OCI-LY7 (cell line): ENCODE measurements at regions not wholly inside any gene's neighbourhood (a gene's known extent, or its start where the extent isn't known, plus 50 kb on each side); places are given as distances from the start of the nearest gene placed in this dataset.

Source experiments
- BruUV-seq: library from RNA; stranded (reverse); fragments of 400-500 nt; replicated peaks from 2 replicates; lab custom pipeline; 2021; lab: Mats Ljungman, UMichigan
- CTCF ChIA-PET: fragments of 300-600 bp; sonication (Branson Sonifier 250); formaldehyde crosslinking; loops from one replicate; lab custom pipeline; 2022; ENCODE audit warnings: antibody characterized with exemption; ENCODE audit not compliant: unreplicated experiment; lab: Charles Lee
- POLR2A ChIA-PET: fragments of 300-600 bp; sonication (Branson Sonifier 250); formaldehyde crosslinking; loops from one replicate; lab custom pipeline; 2022; ENCODE audit warnings: antibody characterized with exemption; lab: Charles Lee
- DNase-seq: peaks from one replicate; pipeline ENCODE4 v3.0.0-alpha.2; 2015; ENCODE audit warnings: low spot score
- H2AFZ ChIP-seq: fragments of 200-600 bp; sonication (generic), shearing (Covaris generic); 2 replicates; pipeline ENCODE4 v1.6.1; 2014; ENCODE audit warnings: mild to moderate bottlenecking, antibody characterized with exemption, low read length, moderate library complexity
- H3K27ac ChIP-seq: fragments of 200-600 bp; sonication (generic); 2 replicates; pipeline ENCODE4 v1.5.1; 2014; ENCODE audit warnings: mixed run types, low read depth, mild to moderate bottlenecking, moderate library complexity, low read length, inconsistent platforms; ENCODE audit not compliant: poor library complexity, severe bottlenecking
- H3K36me3 ChIP-seq: fragments of 200-600 bp; sonication (generic); 2 replicates; pipeline ENCODE4 v1.6.1; 2014; ENCODE audit warnings: mild to moderate bottlenecking, antibody characterized with exemption, low read length, moderate library complexity, mixed read lengths; ENCODE audit not compliant: insufficient read depth
- H3K4me1 ChIP-seq: fragments of 200-600 bp; sonication (generic); 2 replicates; pipeline ENCODE4 v1.5.1; 2014; ENCODE audit warnings: mild to moderate bottlenecking, low read length; ENCODE audit not compliant: insufficient read depth, poor library complexity, severe bottlenecking
- H3K4me2 ChIP-seq: fragments of 200-600 bp; sonication (generic); 2 replicates; pipeline ENCODE4 v1.6.1; 2014; ENCODE audit warnings: mild to moderate bottlenecking, low read length
- H3K4me3 ChIP-seq: fragments of 200-600 bp; sonication (generic); 2 replicates; pipeline ENCODE4 v1.5.1; 2014; ENCODE audit warnings: mild to moderate bottlenecking, low read depth, low read length; ENCODE audit not compliant: poor library complexity, severe bottlenecking
- H3K79me2 ChIP-seq: fragments of 200-600 bp; sonication (generic); 2 replicates; pipeline ENCODE4 v1.6.1; 2016; ENCODE audit warnings: low read depth, mild to moderate bottlenecking, low read length, moderate library complexity, mixed read lengths; ENCODE audit not compliant: insufficient read depth
- H3K9me2 ChIP-seq: fragments of 200-600 bp; sonication (generic); 2 replicates; pipeline ENCODE4 v1.6.1; 2016; ENCODE audit warnings: mild to moderate bottlenecking, low read length, mixed read lengths; ENCODE audit not compliant: insufficient read depth
- H3K9me3 ChIP-seq: fragments of 200-600 bp; sonication (generic); 2 replicates; pipeline ENCODE4 v1.6.1; 2014; ENCODE audit warnings: mild to moderate bottlenecking, mixed run types, low read length, mixed read lengths
- H4K20me1 ChIP-seq: fragments of 200-600 bp; sonication (generic); 2 replicates; pipeline ENCODE4 v1.6.1; 2014; ENCODE audit warnings: mild to moderate bottlenecking, antibody characterized with exemption, low read length, moderate library complexity, mixed read lengths; ENCODE audit not compliant: insufficient read depth
- EZH2phosphoT487 ChIP-seq: fragments of 200-600 bp; sonication (generic); IDR thresholded peaks from 2 replicates; pipeline ENCODE4 v1.6.1; 2018; ENCODE audit warnings: low read depth, borderline replicate concordance, mild to moderate bottlenecking, mixed run types, antibody characterized with exemption, low read length, moderate library complexity, mixed read lengths
- intact Hi-C: fragments of 100-400 bp; cut with micrococcal nuclease; formaldehyde crosslinking; loops from one replicate; pipeline ENCODE4 v1.10.0; 2022; ENCODE audit not compliant: unreplicated experiment
- TF ChIP-seq, protein P1 (sequence below): fragments of 200-600 bp; sonication (generic); conservative IDR thresholded peaks from 2 replicates; pipeline ENCODE4 v1.5.1; 2014; ENCODE audit warnings: mild to moderate bottlenecking, antibody characterized with exemption, low read length, moderate library complexity, mixed read lengths

DNA sequence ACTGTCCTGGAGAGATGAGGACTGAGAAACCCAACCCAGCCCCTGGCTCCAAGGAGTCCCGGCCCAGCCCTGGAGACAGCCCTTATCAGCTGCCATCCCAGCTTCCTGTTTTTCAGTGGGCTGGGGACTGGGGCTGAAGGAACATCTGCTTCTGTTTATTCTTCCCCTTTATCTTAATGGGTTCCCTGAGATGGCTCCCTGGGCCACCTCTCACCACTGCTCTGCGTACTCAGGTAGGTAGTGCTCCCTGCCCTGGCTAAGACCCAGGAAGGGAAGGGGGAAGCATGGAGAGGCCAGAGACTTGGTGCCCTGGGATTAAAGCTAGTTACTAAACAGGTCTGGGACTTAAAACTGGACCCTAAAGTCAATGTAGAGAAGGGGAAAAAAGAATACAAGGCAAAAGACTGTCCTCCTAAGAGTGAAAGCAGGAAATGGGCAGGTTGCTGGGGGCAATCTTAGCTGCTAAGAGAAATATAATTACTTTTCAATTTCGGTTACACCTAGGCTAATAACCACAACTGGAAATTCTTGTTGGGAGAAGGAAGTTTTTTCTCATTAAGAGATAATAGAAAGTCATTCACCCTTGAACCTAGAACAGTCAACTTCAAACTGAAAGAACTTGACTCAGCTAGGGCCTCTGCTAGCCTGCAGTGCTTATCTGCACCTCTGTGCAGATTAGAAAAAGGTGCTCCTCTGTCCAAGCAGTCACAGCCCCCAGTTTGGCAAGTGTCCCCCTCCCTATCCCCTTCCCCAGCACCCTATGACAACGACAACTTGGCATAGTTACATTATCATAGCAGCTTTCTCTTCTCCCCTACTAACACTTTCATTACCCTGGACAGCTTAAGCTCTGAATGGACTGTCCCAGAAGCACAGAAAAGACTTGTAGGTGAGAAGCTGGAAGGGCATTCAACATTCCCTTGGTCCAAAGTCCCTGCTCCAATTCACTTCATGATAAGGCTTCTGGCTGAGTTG is 65.6 kb upstream of the KDM7A start:
- H4K20me1 ChIP-seq: no peaks in the 10 kb centered on the region
- BruUV-seq: no TSS peak
- no peak overlapping the region for H3K4me2 ChIP-seq
- no peaks in the 10 kb centered on the region for H3K36me3 ChIP-seq
- H3K27ac ChIP-seq: no peak overlapping the region
- ChIA-PET POLR2A (interaction anchor here (0.6 to 0.7 kb wide), 3 partner anchors 134 to 594 kb away, joined by 3 to 5 read pairs (median 3); no protein-coding TSS in a partner anchor), CTCF (no interaction called here)
- no peaks in the 10 kb centered on the region for H3K9me3 ChIP-seq
- no peaks in the 10 kb centered on the region for H3K79me2 ChIP-seq
- no peaks in the 10 kb centered on the region for H3K4me1 ChIP-seq
- TF ChIP-seq, protein P1, sequence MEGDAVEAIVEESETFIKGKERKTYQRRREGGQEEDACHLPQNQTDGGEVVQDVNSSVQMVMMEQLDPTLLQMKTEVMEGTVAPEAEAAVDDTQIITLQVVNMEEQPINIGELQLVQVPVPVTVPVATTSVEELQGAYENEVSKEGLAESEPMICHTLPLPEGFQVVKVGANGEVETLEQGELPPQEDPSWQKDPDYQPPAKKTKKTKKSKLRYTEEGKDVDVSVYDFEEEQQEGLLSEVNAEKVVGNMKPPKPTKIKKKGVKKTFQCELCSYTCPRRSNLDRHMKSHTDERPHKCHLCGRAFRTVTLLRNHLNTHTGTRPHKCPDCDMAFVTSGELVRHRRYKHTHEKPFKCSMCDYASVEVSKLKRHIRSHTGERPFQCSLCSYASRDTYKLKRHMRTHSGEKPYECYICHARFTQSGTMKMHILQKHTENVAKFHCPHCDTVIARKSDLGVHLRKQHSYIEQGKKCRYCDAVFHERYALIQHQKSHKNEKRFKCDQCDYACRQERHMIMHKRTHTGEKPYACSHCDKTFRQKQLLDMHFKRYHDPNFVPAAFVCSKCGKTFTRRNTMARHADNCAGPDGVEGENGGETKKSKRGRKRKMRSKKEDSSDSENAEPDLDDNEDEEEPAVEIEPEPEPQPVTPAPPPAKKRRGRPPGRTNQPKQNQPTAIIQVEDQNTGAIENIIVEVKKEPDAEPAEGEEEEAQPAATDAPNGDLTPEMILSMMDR: no peak
- no peak for TF ChIP-seq EZH2phosphoT487
- H2AFZ ChIP-seq: no peak overlapping the region
- no peak overlapping the region for H3K4me3 ChIP-seq
- H3K9me2 ChIP-seq: no peaks in the 10 kb centered on the region
- intact Hi-C loops: no loop called here
- no peak for DNase-seq

DNA sequence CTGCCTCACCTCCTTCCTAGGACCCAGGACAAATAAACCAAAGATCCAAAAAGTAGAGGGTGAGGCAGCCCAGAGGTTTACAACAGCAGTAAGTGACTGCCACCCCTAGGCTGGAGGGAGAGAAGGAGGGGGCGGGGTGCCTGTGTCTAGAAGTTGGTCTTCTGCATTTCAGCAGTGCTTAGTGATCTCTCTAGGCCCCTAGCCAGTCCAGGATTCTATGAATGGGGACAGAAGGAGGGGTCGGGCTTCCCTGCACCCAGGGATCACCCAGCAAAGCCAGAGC is 62.8 kb upstream of the KDM7A start:
- no peak overlapping the region for H2AFZ ChIP-seq
- no peak overlapping the region for H3K4me2 ChIP-seq
- H3K79me2 ChIP-seq: no peaks in the 10 kb centered on the region
- no TSS peak for BruUV-seq
- TF ChIP-seq, protein P1: no peak
- no peak overlapping the region for H3K4me3 ChIP-seq
- DNase-seq: no peak
- CTCF ChIA-PET: no interaction called here
- intact Hi-C loops: no loop called here
- H3K9me3 ChIP-seq: no peaks in the 10 kb centered on the region
- no peaks in the 10 kb centered on the region for H3K4me1 ChIP-seq
- POLR2A ChIA-PET: interaction anchor here (0.6 kb wide), 1 partner anchor 48 kb away, joined by 5 read pairs; no protein-coding TSS in a partner anchor
- H3K36me3 ChIP-seq: no peaks in the 10 kb centered on the region
- no peaks in the 10 kb centered on the region for H3K9me2 ChIP-seq
- H4K20me1 ChIP-seq: no peaks in the 10 kb centered on the region
- no peak overlapping the region for H3K27ac ChIP-seq
